ENCODE measurements at regions not wholly inside any gene's neighbourhood (a gene's known extent, or its start where the extent isn't known, plus 50 kb on each side); places are given as distances from the start of the nearest gene placed in this dataset.

DNA sequence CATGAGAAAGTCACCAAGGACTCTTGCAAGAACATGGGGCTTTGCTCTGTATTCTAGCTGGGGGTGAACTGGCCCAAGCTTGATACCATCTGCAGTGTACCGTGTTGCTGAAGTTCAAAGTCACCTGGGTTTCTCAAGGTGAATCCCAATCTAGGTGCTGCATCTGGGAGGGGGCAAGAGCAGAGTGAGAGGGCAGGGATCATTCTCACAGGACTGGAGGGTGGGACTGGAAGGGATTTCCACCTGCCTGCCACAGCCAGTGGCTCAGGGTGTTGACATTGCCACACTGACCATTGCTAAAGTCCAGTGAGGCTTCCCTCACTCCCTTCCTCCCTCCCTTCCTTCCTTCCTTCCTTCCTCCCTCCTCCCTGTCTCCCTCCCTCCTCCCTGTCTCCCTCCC, 98.7 kb downstream of the MYCN start:
- DNase-seq (ENCODE audit: low spot score): no peak
- intact Hi-C loops (cut with DNase I): no loop called here

- DNase-seq (ENCODE audit: low spot score): no peak
- intact Hi-C loops (cut with DNase I): no loop called here
Measured at GRCh38 chr2:16038621-16039020, 98.3 kb downstream of the MYCN start.

GRCh38 chr2:16037808-16038457, 97.6 kb downstream of the MYCN start:
- intact Hi-C loops (cut with DNase I): no loop called here

GRCh38 chr2:16036951-16037350, 96.6 kb downstream of the MYCN start:
- DNase-seq (ENCODE audit: low spot score): no peak
- intact Hi-C loops (cut with DNase I): no loop called here

More at GRCh38 chr2:16037808-16038457, 97.6 kb downstream of the MYCN start:
- DNase-seq (ENCODE audit: low spot score): no peak

DNA sequence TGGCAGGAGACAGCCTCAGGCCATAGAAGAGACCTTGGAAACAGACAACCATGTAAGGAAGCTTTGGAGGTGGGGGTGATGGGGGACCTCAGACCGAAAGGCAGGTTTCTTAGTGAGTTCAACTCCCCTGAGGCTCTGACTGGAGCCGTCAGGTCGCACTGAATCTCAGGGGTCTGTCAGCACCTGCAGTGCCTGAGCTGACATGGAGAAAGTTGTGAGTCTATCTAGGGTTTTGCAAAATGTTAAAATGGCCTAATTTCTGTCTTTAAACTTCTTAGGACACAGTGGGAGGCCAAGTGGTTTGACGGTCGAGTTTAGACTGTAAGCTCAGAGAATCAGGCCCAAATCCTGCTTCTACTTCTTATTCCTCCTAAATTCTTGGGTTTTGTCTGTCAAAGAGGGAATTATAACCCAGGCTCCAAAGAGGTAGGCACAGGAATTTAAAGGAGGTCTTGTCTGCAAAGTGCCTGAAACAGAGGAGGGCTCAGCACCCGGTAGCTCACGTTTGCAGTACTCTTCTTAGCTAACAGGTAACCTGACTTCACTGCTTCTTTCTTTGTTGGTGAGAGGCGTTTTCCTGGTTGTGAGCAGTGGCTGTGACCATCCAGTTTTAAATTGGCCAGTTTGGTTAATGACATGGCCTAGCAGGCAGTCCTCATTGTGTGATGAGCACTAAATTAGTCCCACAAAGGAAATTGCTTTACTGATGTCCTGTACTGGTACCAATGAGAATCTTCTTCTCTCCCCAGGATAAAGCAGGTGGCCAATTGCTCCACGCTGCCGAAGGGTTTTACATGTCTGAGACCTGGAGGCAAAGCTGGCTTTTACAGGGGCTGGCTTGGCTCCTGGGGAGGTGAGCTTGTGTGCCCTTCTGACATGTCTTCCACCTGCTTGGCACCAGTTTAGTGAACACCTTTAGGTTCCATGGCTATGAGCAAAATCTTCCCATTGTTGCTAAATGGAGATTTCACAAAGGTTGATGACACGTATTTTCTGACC, 95.7 kb downstream of the MYCN start:
- intact Hi-C loops (cut with DNase I): no loop called here
- DNase-seq (ENCODE audit: low spot score): no peak

- intact Hi-C loops (cut with DNase I): no loop called here
- no peak for DNase-seq (ENCODE audit: low spot score)
Measured at GRCh38 chr2:16034975-16035746, 94.8 kb downstream of the MYCN start.

DNA sequence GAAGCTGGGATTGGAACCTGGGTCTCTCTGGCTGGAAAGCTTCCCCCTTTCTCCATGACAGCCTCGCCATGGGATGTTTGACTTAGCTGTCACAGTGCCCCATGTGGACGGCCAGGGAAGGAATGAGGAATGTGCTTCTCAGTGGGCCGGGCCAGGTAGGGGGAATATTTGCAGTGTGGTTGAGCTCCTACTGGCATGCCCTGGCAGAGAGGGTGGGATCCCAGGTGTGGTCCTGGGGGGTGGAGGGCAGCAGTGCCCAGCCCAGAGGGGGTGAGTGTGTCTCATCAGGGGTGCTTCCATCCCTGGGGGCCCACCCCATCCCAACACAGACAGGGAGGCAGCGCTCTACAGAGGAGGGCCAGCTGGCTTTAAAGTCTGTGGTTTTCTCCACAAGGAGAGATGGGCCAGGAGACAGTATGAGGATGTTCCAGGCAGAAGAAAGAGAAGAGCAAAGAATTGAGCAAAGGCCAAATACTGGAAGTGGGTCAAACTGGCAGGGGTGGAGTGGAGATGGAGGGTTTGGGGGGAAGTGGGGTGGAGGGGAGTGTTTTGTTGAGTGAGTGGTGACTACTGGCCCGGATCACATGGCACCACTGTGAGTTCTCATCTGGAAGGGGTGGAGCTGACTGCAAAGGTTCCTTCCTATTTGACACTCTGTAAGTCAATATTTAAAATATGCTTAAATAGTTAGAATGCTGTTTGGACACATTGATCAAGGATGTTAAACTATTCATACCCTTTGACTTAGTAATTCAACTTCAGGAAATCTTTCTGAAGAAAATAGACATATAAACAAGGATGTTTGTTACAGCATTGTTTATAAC, 94.0 kb downstream of the MYCN start:
- intact Hi-C loops (cut with DNase I): no loop called here
- no peak for DNase-seq (ENCODE audit: low spot score)

DNA sequence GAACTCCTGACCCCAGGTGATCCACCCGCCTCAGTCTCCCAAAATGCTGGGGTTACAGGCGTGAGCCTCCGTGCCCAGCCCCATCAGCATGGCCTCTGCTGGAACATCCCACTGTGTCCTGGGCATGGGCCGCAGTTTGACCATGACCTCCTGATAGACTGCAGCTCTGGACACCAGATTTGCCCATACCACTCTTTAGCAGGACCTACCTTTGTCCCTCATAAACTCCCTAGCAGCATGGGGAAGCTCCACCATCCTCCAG, 92.6 kb downstream of the MYCN start:
- intact Hi-C loops (cut with DNase I): no loop called here
- DNase-seq (ENCODE audit: low spot score): no peak

- intact Hi-C loops (cut with DNase I): no loop called here
- DNase-seq (ENCODE audit: low spot score): no peak
Measured at GRCh38 chr2:16032282-16033031, 92.1 kb downstream of the MYCN start.

DNA sequence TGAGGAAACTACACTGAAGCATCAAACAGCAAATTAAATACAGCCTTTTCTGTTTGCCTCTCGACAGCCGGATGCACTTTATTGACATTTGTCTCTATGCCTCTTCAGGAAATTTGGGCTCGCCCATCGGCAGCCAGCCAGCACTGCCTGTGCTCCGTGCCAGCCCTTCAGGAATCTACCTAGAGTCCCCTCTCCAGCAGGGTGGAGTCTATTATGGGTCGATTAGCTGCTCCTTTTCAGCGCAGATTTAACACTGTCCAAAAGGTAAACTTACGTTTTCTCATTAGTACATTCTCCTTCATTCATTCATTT, 91.5 kb downstream of the MYCN start:
- intact Hi-C loops (cut with DNase I): no loop called here
- DNase-seq (ENCODE audit: low spot score): no peak

DNA sequence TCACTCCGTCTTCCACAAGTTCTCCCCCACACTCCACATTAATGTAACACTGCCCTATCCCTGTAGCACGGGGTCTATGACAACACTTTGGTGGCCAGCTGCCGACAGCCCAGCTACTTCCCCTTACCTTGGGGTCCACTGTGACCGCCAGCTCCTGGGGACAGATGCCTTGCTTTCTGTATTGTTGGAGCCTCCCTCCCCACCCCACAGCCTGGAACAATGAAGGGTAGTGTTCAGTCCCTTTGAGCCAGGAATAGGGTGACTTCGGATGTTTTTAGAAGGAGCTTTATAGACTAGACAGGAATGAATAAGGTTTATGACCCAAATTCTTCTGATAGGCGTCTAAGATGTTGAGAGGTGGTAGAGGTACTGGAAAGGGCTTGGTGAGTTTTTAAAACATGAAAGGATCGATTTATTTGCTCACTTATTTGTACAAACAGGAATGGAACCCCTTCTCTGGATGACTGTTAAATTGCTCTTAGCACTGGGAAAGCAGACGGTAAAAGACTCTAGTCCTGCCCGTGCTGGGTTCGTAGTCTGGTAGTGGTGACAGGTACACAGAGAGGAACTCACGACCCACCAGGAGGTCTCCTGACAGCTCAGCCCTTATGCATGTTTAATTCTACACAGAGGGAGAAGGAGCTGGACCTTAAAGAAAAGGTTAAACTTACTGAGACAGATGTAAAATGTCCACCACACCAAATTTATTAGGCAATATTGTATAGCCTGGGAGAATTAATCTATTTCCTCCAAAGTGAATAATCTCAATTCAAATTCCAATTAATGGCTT, 90.9 kb downstream of the MYCN start:
- intact Hi-C loops (cut with DNase I): no loop called here
- no peak for DNase-seq (ENCODE audit: low spot score)

GRCh38 chr2:16030206-16031057, 90.1 kb downstream of the MYCN start:
- DNase-seq (ENCODE audit: low spot score): no peak
- intact Hi-C loops (cut with DNase I): no loop called here

- intact Hi-C loops (cut with DNase I): no loop called here
- DNase-seq (ENCODE audit: low spot score): no peak
Measured at GRCh38 chr2:16028644-16029043, 88.3 kb downstream of the MYCN start.

GRCh38 chr2:16026816-16027501, 86.6 kb downstream of the MYCN start:
- DNase-seq (ENCODE audit: low spot score): no peak
- intact Hi-C loops (cut with DNase I): no loop called here

DNA sequence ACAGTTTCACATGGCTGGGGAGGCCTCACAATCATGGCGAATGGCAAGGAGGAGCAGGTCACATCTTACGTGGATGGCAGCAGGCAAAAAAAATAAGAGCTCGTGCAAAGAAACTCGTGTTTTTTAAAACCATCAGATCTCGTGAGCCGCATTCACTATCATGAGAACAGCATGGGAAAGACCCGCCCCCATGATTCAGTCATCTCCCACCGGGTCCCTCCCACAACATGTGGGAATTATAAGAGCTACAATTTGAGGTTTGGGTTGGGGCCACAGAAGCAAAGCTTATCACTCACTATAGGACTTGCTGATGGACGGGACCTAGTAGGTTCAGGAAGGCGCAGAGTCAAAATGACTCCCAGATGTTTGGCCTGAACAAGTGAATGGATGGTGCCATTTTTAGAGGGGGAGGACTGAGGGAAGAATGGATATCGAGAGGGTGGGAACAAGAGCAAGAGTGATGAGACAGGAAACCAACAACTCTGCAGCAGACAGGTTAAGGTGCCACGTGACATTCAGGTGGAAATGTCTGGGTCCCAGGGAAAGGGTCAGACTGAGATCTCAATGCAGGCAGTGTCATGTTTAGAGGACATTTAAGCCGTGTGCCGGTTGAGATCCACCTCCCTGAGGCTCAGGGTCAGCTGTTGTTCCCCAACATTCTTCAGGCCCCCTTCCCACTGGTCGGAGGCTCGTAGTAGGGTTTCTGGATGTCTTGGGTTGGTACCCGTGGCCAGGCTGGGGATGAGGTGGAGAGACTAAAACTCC, 85.7 kb downstream of the MYCN start:
- no peak for DNase-seq (ENCODE audit: low spot score)
- intact Hi-C loops (cut with DNase I): no loop called here

- no peak for DNase-seq (ENCODE audit: low spot score)
- intact Hi-C loops (cut with DNase I): no loop called here
Measured at GRCh38 chr2:16025211-16025875, 85.0 kb downstream of the MYCN start.

Measured in cardiac septum (tissue), 1 donor.